Liver (tissue), 3 donors: ENCODE measurements at regions not wholly inside any gene's neighbourhood (a gene's known extent, or its start where the extent isn't known, plus 50 kb on each side); places are given as distances from the start of the nearest gene placed in this dataset.

ENCODE experiments used
- ATF3 ChIP-seq: IDR thresholded peaks from 2 replicates; pipeline ENCODE4 v1.6.1; 2016; ENCODE audit warnings: antibody characterized with exemption
- CTCF ChIP-seq: fragments of 150-350 bp; IDR thresholded peaks from 2 replicates; pipeline ENCODE4 v1.5.1; 2017; ENCODE audit warnings: improper control_type of control experiment, low read depth, low read length; ENCODE audit not compliant: missing input control
- GABPA ChIP-seq, 2 donors: IDR thresholded peaks in 1 of 2; conservative IDR thresholded peaks in 1 of 2; 2 replicates each; pipeline ENCODE4 v1.6.1; 2016; ENCODE audit warnings: antibody characterized with exemption in 2 of 2, mild to moderate bottlenecking in 1 of 2, moderate library complexity in 1 of 2
- MAX ChIP-seq: IDR thresholded peaks from 2 replicates; pipeline ENCODE4 v1.6.1; 2016; ENCODE audit warnings: antibody characterized with exemption
- NR2F2 ChIP-seq: IDR thresholded peaks from 2 replicates; pipeline ENCODE4 v1.6.1; 2016; ENCODE audit warnings: antibody characterized with exemption
- RAD21 ChIP-seq, 2 donors: IDR thresholded peaks; 2 replicates each; pipeline ENCODE4 v1.6.1; 2016; ENCODE audit warnings: antibody characterized with exemption in 2 of 2, mild to moderate bottlenecking in 2 of 2
- REST ChIP-seq: IDR thresholded peaks from 2 replicates; pipeline ENCODE4 v1.6.1; 2016; ENCODE audit warnings: antibody characterized with exemption, mild to moderate bottlenecking
- RXRA ChIP-seq, 2 donors: IDR thresholded peaks; 2 replicates each; pipeline ENCODE4 v1.6.1; 2017 to 2018; ENCODE audit warnings: antibody characterized with exemption in 2 of 2, mild to moderate bottlenecking in 1 of 2
- SP1 ChIP-seq: IDR thresholded peaks from 2 replicates; pipeline ENCODE4 v1.6.1; 2018; ENCODE audit warnings: antibody characterized with exemption, mild to moderate bottlenecking
- TAF1 ChIP-seq: conservative IDR thresholded peaks from 2 replicates; pipeline ENCODE4 v1.6.1; 2016; ENCODE audit warnings: antibody characterized with exemption, mild to moderate bottlenecking
- YY1 ChIP-seq: IDR thresholded peaks from 2 replicates; pipeline ENCODE4 v1.6.1; 2016; ENCODE audit warnings: antibody characterized with exemption, mild to moderate bottlenecking
- ZBTB33 ChIP-seq: IDR thresholded peaks from 2 replicates; pipeline ENCODE4 v1.6.1; 2016; ENCODE audit warnings: antibody characterized with exemption
- donor health status: healthy.
- donor health status: healthy.

- no peak for TF ChIP-seq SP1
- no peak for TF ChIP-seq REST
- no peak for TF ChIP-seq CTCF
- TF ChIP-seq ZBTB33 = no peak
- TF ChIP-seq MAX = no peak
- TF ChIP-seq RAD21 (IDR thresholded peaks at IDR 0.05) = no peak
- no peak for TF ChIP-seq RXRA (IDR thresholded peaks at IDR 0.05)
- no peak for TF ChIP-seq GABPA (IDR thresholded peaks at IDR 0.05 in 1 of 2, conservative IDR thresholded peaks at IDR 0.05 in 1 of 2)
- TF ChIP-seq ATF3 = no peak
- TF ChIP-seq TAF1 = no peak
- no peak for TF ChIP-seq YY1
- TF ChIP-seq NR2F2 = no peak
Observed at GRCh38 chr5:68755293-68755692, 338.5 kb upstream of the SLC30A5 start.
